ENCODE measurements at regions not wholly inside any gene's neighbourhood (a gene's known extent, or its start where the extent isn't known, plus 50 kb on each side); places are given as distances from the start of the nearest gene placed in this dataset.

DNA sequence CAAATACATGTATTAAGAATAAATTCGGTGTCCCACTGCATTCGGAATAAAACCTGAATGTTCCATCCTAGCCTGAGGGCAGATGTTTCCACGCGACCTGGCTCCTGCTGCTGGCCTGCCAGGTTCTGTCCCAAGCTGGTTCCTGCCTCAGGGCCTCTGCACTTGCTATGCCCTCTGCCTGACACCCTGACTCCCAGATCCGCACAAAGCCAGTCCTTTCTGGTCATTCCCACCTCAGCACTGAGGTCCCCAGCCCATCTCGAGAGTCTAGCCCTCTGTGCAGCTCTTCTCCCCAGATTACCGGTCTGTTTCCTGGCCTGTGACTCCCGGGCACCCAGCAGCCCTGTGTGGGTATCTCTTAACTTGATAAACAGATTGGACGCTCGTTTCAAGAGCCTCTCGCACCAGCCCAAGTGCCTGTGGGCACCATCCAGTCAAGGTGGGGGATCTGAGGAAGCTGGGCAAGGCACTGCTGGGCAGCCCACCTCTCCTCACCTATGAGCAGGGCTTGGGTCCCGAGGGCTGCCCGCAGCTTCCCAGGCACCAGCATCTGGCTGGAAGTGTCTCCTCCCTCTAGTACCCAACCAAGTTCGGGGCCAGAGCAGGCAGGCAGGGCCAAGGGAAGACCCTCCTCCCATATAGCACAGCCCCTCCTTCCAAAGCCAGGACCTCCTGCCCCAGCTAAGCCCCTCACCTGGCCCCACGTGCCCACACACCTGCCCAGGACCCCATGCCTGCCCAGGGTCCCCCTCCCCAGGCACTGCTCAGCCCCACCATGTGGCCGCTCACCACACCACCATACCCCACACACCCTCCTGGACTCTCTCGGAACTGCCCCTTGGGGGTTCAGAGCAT, 132.2 kb downstream of the NCOR2 start:
- ChIA-PET POLR2A (interaction anchor here (1.0 to 1.2 kb wide), 2 partner anchors 25 to 27 kb away, joined by 3 read pairs; no protein-coding TSS in a partner anchor), CTCF (interaction anchor here (0.6 to 1.2 kb wide), 7 partner anchors 18 to 329 kb away, joined by 3 to 4 read pairs (median 3); no protein-coding TSS in a partner anchor)
- Mint-ChIP-seq H3K4me3 (no peak overlapping the region), H3K27me3 (ENCODE audit: low read depth) (no peaks in the 10 kb centered on the region), H3K9me3 (peaks cover 10% of the 10 kb centered on the region), H3K36me3 (peaks cover 22% of the 10 kb centered on the region), H3K4me1 (peaks cover 21% of the 10 kb centered on the region), H3K27ac (peak overlapping the region; percentile 67)
- DNase-seq (ENCODE audit: low spot score) (no peak), ATAC-seq (peak; percentile 13)
- no peak for TF ChIP-seq NR1H2 (CRISPR knock-in tag; IDR thresholded peaks at IDR 0.05)
- no peak for TF ChIP-seq ATF6 (CRISPR knock-in tag; IDR thresholded peaks at IDR 0.05)
- TF ChIP-seq, protein P1, sequence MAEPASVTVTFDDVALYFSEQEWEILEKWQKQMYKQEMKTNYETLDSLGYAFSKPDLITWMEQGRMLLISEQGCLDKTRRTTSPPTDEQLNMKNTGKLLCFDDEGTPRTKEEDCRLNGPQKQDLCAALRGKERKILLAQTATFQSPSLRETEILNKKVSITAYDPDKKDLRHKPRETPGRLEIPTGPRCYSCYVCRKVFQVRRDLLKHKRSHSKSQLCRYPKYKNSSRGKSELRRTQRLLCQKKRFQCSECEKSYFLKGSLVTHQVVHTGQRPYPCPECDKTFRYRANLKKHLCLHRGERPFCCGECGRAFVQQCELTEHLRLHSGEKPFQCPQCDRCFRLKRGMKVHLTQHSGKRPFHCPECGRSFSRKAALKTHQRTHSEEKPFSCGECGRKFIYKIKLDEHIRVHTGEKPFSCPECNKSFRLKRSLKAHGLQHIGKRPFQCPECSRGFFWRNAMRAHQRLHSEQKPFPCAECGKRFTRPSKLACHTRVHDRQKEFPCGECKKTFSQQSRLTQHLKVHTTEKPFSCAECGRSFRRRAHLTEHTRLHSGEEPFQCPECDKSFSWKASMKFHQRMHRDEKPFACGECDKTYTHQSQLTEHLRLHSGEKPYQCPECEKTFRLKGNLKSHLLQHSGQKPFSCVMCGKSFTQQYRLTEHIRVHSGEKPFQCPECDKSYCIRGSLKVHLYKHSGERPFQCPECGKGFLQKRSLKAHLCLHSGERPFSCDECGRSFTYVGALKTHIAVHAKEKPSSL (CRISPR knock-in tag; conservative IDR thresholded peaks at IDR 0.05), result no peak
- TF ChIP-seq SOX15 (CRISPR knock-in tag; IDR thresholded peaks at IDR 0.05), result no peak
- no peak for TF ChIP-seq NFYB (CRISPR knock-in tag; conservative IDR thresholded peaks at IDR 0.05; ENCODE audit: low read depth)

- H3K9me3 Mint-ChIP-seq, result peaks cover 10% of the 10 kb centered on the region
- peaks cover 21% of the 10 kb centered on the region for H3K4me1 Mint-ChIP-seq
- DNase-seq (ENCODE audit: low spot score) (no peak), ATAC-seq (peak; percentile 26)
- H3K27me3 Mint-ChIP-seq (ENCODE audit: low read depth), result no peaks in the 10 kb centered on the region
- TF ChIP-seq TEAD1 (CRISPR knock-in tag; IDR thresholded peaks at IDR 0.05), result 0 out of 2 replicates have a peak, but pooled peaks have one; percentile 29
- peak; percentile 95 for TF ChIP-seq ZNF423 (CRISPR knock-in tag; IDR thresholded peaks at IDR 0.05)
- TF ChIP-seq, protein P2, sequence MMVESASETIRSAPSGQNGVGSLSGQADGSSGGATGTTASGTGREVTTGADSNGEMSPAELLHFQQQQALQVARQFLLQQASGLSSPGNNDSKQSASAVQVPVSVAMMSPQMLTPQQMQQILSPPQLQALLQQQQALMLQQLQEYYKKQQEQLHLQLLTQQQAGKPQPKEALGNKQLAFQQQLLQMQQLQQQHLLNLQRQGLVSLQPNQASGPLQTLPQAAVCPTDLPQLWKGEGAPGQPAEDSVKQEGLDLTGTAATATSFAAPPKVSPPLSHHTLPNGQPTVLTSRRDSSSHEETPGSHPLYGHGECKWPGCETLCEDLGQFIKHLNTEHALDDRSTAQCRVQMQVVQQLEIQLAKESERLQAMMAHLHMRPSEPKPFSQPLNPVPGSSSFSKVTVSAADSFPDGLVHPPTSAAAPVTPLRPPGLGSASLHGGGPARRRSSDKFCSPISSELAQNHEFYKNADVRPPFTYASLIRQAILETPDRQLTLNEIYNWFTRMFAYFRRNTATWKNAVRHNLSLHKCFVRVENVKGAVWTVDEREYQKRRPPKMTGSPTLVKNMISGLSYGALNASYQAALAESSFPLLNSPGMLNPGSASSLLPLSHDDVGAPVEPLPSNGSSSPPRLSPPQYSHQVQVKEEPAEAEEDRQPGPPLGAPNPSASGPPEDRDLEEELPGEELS (CRISPR knock-in tag; IDR thresholded peaks at IDR 0.05), result no peak
- CTCF ChIA-PET, result interaction anchor here (0.6 to 1.2 kb wide), 8 partner anchors 17 to 330 kb away, joined by 3 to 4 read pairs (median 3); no protein-coding TSS in a partner anchor
- peaks cover 25% of the 10 kb centered on the region for H3K36me3 Mint-ChIP-seq
- POLR2A ChIA-PET, result interaction anchor here (1.0 to 1.2 kb wide), 2 partner anchors 24 to 28 kb away, joined by 3 read pairs; no protein-coding TSS in a partner anchor
- H3K4me3 Mint-ChIP-seq, result peak overlapping the region; percentile 33
- peak overlapping the region; percentile 84 for H3K27ac Mint-ChIP-seq
Measured at GRCh38 chr12:124434354-124434753, 133.1 kb downstream of the NCOR2 start.

- ChIA-PET CTCF (interaction anchor here (0.7 to 1.2 kb wide), 4 partner anchors 22 to 304 kb away, joined by 3 to 4 read pairs (median 4); no protein-coding TSS in a partner anchor), POLR2A (interaction anchor here (1.2 kb wide), 1 partner anchor 29 kb away, joined by 3 read pairs; no protein-coding TSS in a partner anchor)
- Mint-ChIP-seq H3K9me3 (peaks cover 10% of the 10 kb centered on the region), H3K36me3 (peaks cover 25% of the 10 kb centered on the region), H3K27me3 (ENCODE audit: low read depth) (no peaks in the 10 kb centered on the region), H3K27ac (no peak overlapping the region), H3K4me3 (no peak overlapping the region), H3K4me1 (peaks cover 21% of the 10 kb centered on the region)
- DNase-seq (ENCODE audit: low spot score) (no peak), ATAC-seq (no peak)
- TF ChIP-seq NFATC4 (CRISPR knock-in tag; IDR thresholded peaks at IDR 0.05) (no peak), MXD4 (CRISPR knock-in tag; IDR thresholded peaks at IDR 0.05; ENCODE audit: borderline replicate concordance) (no peak), MAX (CRISPR knock-in tag; IDR thresholded peaks at IDR 0.05) (no peak), ATF1 (CRISPR knock-in tag; IDR thresholded peaks at IDR 0.05) (no peak), ATF6 (CRISPR knock-in tag; IDR thresholded peaks at IDR 0.05) (no peak)
- TF ChIP-seq, protein P3, sequence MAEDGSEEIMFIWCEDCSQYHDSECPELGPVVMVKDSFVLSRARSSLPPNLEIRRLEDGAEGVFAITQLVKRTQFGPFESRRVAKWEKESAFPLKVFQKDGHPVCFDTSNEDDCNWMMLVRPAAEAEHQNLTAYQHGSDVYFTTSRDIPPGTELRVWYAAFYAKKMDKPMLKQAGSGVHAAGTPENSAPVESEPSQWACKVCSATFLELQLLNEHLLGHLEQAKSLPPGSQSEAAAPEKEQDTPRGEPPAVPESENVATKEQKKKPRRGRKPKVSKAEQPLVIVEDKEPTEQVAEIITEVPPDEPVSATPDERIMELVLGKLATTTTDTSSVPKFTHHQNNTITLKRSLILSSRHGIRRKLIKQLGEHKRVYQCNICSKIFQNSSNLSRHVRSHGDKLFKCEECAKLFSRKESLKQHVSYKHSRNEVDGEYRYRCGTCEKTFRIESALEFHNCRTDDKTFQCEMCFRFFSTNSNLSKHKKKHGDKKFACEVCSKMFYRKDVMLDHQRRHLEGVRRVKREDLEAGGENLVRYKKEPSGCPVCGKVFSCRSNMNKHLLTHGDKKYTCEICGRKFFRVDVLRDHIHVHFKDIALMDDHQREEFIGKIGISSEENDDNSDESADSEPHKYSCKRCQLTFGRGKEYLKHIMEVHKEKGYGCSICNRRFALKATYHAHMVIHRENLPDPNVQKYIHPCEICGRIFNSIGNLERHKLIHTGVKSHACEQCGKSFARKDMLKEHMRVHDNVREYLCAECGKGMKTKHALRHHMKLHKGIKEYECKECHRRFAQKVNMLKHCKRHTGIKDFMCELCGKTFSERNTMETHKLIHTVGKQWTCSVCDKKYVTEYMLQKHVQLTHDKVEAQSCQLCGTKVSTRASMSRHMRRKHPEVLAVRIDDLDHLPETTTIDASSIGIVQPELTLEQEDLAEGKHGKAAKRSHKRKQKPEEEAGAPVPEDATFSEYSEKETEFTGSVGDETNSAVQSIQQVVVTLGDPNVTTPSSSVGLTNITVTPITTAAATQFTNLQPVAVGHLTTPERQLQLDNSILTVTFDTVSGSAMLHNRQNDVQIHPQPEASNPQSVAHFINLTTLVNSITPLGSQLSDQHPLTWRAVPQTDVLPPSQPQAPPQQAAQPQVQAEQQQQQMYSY (CRISPR knock-in tag; IDR thresholded peaks at IDR 0.05), result no peak
- TF ChIP-seq, protein P4, sequence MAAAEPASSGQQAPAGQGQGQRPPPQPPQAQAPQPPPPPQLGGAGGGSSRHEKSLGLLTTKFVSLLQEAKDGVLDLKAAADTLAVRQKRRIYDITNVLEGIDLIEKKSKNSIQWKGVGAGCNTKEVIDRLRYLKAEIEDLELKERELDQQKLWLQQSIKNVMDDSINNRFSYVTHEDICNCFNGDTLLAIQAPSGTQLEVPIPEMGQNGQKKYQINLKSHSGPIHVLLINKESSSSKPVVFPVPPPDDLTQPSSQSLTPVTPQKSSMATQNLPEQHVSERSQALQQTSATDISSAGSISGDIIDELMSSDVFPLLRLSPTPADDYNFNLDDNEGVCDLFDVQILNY (CRISPR knock-in tag; IDR thresholded peaks at IDR 0.05), result no peak
Measured at GRCh38 chr12:124433879-124434278, 133.5 kb downstream of the NCOR2 start.

Data from WTC11 (cell line).